Activated CD4-positive, alpha-beta memory T cell treated with anti-CD3 and anti-CD28 coated beads for 36 hours (primary cell): ENCODE measurements at regions not wholly inside any gene's neighbourhood (a gene's known extent, or its start where the extent isn't known, plus 50 kb on each side); places are given as distances from the start of the nearest gene placed in this dataset.

Experiments
- CTCF ChIA-PET: fragments of 350-600 bp; sonication (Branson Sonifier 250); formaldehyde crosslinking; loops from one replicate; lab custom pipeline; 2021; ENCODE audit warnings: antibody characterized with exemption, inconsistent platforms; lab: Charles Lee
- POLR2A ChIA-PET: fragments of 350-600 bp; sonication (Branson Sonifier 250); formaldehyde crosslinking; loops from one replicate; lab custom pipeline; 2021; ENCODE audit warnings: antibody characterized with exemption; lab: Charles Lee
- DNase-seq: peaks from one replicate; pipeline ENCODE4 v3.0.0-alpha.2; 2020
- H3K27ac Mint-ChIP-seq: one replicate; pipeline ENCODE4 v1.8.0; 2021; ENCODE audit warnings: mixed read lengths
- H3K27me3 Mint-ChIP-seq: one replicate; pipeline ENCODE4 v1.8.0; 2021; ENCODE audit warnings: mixed read lengths
- H3K36me3 Mint-ChIP-seq: one replicate; pipeline ENCODE4 v1.8.0; 2021; ENCODE audit warnings: mixed read lengths
- H3K4me1 Mint-ChIP-seq: one replicate; pipeline ENCODE4 v1.8.0; 2021; ENCODE audit warnings: low read depth, mixed read lengths
- H3K4me3 Mint-ChIP-seq: one replicate; pipeline ENCODE4 v1.8.0; 2021; ENCODE audit warnings: mild to moderate bottlenecking, mixed read lengths
- H3K9me3 Mint-ChIP-seq: one replicate; pipeline ENCODE4 v1.8.0; 2021; ENCODE audit warnings: mixed read lengths
- intact Hi-C: fragments of 100-400 bp; cut with micrococcal nuclease; formaldehyde crosslinking; loops from one replicate; pipeline ENCODE4 v1.15.1; 2023

DNA sequence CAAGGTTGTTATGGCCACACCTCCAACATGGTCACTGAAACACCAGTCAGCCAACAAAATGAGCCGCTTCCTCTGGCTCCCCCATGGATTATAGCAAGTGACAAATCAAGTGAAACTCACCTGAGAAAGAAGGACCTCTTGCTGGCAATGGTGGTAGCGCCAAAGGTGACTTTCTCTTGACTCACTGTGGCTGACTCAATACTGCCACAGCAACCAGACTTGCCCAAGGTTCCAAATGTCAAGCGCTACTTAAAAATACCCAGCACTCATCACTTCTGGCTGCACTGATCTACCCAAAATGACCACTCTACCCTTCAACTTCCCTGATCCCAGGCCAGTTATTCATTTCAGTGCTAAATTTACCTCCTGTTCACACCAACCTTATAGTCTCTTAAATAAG, 495.5 kb downstream of the FOXO1 start:
- ChIA-PET CTCF (interaction anchor here (0.7 kb wide), 1 partner anchor 85 kb away, joined by 4 read pairs; no protein-coding TSS in a partner anchor), POLR2A (interaction anchor here (0.6 kb wide), 2 partner anchors 61 to 435 kb away, joined by 3 read pairs; no protein-coding TSS in a partner anchor)
- H3K9me3 Mint-ChIP-seq, result no peaks in the 10 kb centered on the region
- DNase-seq, result peak; percentile 79
- H3K36me3 Mint-ChIP-seq, result no peaks in the 10 kb centered on the region
- H3K4me1 Mint-ChIP-seq, result peaks cover 21% of the 10 kb centered on the region
- intact Hi-C loops, result loop anchor here (1.0 to 5.0 kb wide), 3 partner anchors 22 to 104 kb away; no protein-coding TSS in a partner anchor
- H3K27me3 Mint-ChIP-seq, result no peaks in the 10 kb centered on the region
- peak overlapping the region; percentile 62 for H3K27ac Mint-ChIP-seq
- H3K4me3 Mint-ChIP-seq, result no peak overlapping the region

DNA sequence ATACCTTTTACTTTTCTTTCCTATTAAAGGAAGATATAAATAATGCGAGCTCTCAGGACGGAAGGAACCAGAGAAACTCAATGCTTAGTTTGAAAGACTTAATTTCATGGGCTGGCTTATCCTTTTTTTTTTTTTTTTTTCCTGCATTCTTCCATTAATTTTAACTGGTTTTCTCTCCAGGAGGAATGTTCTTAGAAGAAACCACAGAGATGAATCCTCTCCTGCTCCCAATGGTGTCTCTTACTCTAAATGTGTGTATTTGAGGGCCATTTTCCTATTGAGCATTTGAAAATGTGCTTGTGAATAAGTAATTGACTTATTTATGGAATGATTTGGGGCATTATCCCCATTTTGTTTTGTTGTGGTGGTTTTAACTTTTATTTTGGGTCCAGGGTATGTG, 494.9 kb downstream of the FOXO1 start:
- no peaks in the 10 kb centered on the region for H3K27me3 Mint-ChIP-seq
- CTCF ChIA-PET, result interaction anchor here (0.7 kb wide), 1 partner anchor 86 kb away, joined by 4 read pairs; no protein-coding TSS in a partner anchor
- H3K4me3 Mint-ChIP-seq, result no peak overlapping the region
- H3K4me1 Mint-ChIP-seq, result peaks cover 23% of the 10 kb centered on the region
- H3K36me3 Mint-ChIP-seq, result no peaks in the 10 kb centered on the region
- H3K27ac Mint-ChIP-seq, result peak overlapping the region; percentile 9
- no peak for DNase-seq
- POLR2A ChIA-PET, result interaction anchor here (0.6 kb wide), 2 partner anchors 61 to 434 kb away, joined by 3 read pairs; no protein-coding TSS in a partner anchor
- intact Hi-C loops, result loop anchor here (1.0 to 5.0 kb wide), 3 partner anchors 23 to 104 kb away; no protein-coding TSS in a partner anchor
- H3K9me3 Mint-ChIP-seq, result no peaks in the 10 kb centered on the region

DNA sequence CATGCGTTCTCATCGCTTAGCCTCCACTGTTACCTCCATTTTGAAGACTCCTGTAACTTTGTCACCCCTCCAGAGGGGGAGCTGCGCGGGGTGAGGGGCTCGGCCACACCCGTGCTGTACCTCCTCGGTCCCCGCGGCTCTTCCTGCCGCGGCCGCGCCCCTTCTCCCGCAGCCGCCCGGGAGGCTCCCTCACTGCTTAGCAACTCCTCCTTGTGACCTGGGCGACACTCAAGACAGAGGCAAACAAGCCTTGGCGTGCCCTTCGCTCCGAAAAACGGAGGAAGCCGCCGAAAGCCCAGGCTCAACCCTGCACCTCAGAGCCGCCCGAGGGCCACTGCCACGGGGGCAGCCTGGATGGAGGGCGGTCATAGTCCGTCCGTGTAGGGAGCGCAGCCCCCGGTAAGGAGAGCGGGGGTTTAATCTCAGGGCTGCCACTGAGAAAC, 494.3 kb downstream of the FOXO1 start:
- POLR2A ChIA-PET, result no interaction called here
- Mint-ChIP-seq H3K4me3 (no peak overlapping the region), H3K9me3 (no peaks in the 10 kb centered on the region), H3K4me1 (peaks cover 23% of the 10 kb centered on the region), H3K36me3 (no peaks in the 10 kb centered on the region), H3K27me3 (no peaks in the 10 kb centered on the region), H3K27ac (no peak overlapping the region)
- no peak for DNase-seq
- intact Hi-C loops, result loop anchor here (5.0 kb wide), 1 partner anchor 105 kb away; no protein-coding TSS in a partner anchor
- CTCF ChIA-PET, result no interaction called here

DNA sequence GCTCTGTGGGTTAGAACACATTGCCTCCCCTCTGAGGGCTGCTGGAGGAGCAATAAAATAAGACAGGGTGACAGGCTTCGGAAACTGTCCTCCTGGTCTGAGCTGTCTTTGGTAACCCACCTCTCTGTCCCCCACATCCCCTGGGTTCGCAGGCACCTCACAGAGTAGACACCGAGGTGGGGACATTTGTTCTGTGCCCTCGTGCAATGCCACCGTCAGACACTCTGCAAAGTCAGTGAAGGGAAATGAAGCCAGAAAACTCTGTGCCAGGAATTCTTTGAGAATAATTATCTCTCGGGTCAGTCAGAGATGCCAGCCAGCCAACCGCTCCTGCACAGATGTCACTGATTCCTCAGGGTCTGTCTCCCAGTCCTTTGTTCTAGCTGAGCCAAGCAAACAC, 493.6 kb downstream of the FOXO1 start:
- Mint-ChIP-seq H3K4me3 (no peak overlapping the region), H3K9me3 (no peaks in the 10 kb centered on the region), H3K27me3 (no peaks in the 10 kb centered on the region), H3K4me1 (peaks cover 23% of the 10 kb centered on the region), H3K27ac (no peak overlapping the region), H3K36me3 (no peaks in the 10 kb centered on the region)
- POLR2A ChIA-PET, result no interaction called here
- CTCF ChIA-PET, result no interaction called here
- intact Hi-C loops, result loop anchor here (5.0 kb wide), 1 partner anchor 106 kb away; no protein-coding TSS in a partner anchor
- DNase-seq, result no peak

DNA sequence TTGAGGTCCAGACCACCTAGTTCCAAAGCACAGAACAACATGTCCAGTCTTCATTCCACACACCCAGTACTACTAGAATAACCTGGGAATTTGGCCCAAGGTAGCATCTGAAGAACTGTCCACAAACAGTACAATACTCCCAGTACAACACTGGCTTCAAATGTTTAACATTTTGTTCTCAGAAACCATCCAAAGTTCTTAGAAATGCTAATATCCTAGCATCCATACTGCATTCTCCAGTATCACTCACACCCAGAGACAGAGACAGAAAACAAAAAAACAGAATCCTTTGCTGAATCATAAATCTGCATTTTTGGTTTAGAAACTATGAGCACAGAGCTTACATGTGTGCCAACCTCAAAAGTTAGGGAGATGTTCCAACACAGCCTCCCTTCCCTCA, 490.8 kb downstream of the FOXO1 start:
- Mint-ChIP-seq H3K27ac (no peak overlapping the region), H3K9me3 (no peaks in the 10 kb centered on the region), H3K36me3 (no peaks in the 10 kb centered on the region), H3K4me1 (peaks cover 26% of the 10 kb centered on the region), H3K27me3 (no peaks in the 10 kb centered on the region), H3K4me3 (no peak overlapping the region)
- ChIA-PET POLR2A (no interaction called here), CTCF (interaction anchor here (1.3 kb wide), 1 partner anchor 106 kb away, joined by 3 read pairs; no protein-coding TSS in a partner anchor)
- DNase-seq, result no peak
- intact Hi-C loops, result no loop called here

DNA sequence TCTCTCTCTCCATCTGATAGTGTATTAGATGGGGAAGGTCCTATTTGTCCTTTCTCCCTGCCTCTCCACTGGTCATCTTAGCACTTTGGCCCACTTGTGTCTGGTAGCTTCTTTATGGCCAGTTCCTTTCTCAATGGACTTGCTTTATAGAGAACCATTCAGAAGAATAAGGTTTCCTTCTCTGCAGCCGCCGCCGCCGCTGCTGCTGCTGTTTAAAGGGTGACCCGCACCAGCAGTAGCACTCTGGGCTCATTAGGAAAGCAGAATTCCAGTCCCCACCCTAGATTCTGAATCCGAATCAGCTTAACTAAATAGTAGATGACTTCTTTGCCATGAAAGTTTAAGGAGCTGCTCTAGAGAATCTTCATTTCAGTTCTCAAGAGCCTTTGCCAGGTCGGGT, 490.2 kb downstream of the FOXO1 start:
- Mint-ChIP-seq H3K4me1 (peaks cover 20% of the 10 kb centered on the region), H3K27me3 (no peaks in the 10 kb centered on the region)

DNA sequence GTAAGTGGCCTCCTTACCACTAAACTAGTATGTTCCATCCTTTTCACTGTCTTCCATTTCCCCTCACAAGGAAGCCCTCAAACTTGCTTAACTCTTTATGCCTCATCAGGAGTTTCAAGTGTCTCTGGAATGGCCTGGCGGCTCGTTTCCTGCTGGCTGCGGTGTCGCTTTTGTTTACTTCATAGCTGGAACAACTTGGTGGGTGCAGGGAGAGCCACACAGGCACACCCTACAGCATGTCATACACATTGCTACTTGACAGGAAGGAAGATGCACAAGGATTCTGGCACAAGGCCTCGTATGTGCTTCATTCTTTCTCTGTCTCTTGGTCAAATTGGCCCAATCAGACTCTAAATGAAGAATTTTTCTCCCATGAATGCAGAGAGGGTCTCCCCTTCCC, 488.3 kb downstream of the FOXO1 start:
- no peaks in the 10 kb centered on the region for H3K27me3 Mint-ChIP-seq
- ChIA-PET CTCF (no interaction called here), POLR2A (no interaction called here)

More for the DNA sequence above, 490.2 kb downstream of the FOXO1 start:
- H3K36me3 Mint-ChIP-seq, result no peaks in the 10 kb centered on the region
- no peak for DNase-seq
- no peaks in the 10 kb centered on the region for H3K9me3 Mint-ChIP-seq
- intact Hi-C loops, result no loop called here
- H3K4me3 Mint-ChIP-seq, result no peak overlapping the region
- POLR2A ChIA-PET, result interaction anchor here (1.2 kb wide), 1 partner anchor 12 kb away, joined by 4 read pairs; no protein-coding TSS in a partner anchor
- CTCF ChIA-PET, result interaction anchor here (1.3 kb wide), 1 partner anchor 107 kb away, joined by 3 read pairs; no protein-coding TSS in a partner anchor
- H3K27ac Mint-ChIP-seq, result no peak overlapping the region

DNA sequence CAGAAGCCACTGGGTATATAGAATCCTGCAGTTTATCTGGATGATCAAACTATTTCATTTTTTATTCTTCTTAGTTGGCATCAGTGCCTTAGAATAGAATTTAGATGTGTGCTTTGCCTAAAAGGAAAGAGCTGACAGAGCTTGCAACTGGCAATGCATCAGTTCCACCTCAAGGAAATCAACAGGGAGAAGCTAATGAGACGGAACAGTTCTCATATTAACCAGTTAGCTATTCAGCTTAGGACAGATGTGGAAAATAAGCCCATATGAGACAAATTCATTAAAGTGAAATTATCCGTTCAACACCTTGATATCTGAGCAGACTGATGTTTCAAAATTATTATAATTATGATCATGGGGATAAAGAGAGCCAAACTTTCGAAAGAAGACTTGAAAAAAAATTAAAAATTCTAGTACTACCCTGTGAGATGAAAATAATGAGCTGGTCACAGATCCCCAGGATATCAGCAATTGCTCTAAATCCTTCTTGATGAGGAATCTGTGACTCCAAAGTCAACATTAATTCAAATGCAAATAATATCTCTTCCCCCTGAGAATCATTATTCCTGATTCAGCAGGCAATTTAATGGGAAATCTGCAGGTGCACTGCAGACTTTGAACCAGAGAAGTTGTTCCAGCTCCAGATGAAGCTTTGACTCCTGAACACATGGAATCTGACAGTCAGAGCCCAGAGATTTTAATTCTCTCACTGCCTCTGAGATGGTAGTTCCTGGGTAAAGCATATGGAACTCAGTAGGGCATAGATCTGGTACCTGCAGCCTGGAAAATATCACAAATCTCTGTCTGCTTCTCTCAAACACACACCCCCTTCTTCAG, 486.8 kb downstream of the FOXO1 start:
- intact Hi-C loops, result no loop called here
- DNase-seq, result no peak
- H3K9me3 Mint-ChIP-seq, result no peaks in the 10 kb centered on the region
- H3K36me3 Mint-ChIP-seq, result no peaks in the 10 kb centered on the region
- H3K27ac Mint-ChIP-seq, result no peak overlapping the region
- no peak overlapping the region for H3K4me3 Mint-ChIP-seq
- POLR2A ChIA-PET, result interaction anchor here (0.6 kb wide), 1 partner anchor 84 kb away, joined by 3 read pairs; no protein-coding TSS in a partner anchor
- H3K4me1 Mint-ChIP-seq, result peaks cover 21% of the 10 kb centered on the region
- CTCF ChIA-PET, result interaction anchor here (0.8 to 1.5 kb wide), 2 partner anchors 21 to 61 kb away, joined by 3 read pairs; no protein-coding TSS in a partner anchor
- H3K27me3 Mint-ChIP-seq, result no peaks in the 10 kb centered on the region

More for the DNA sequence above, 488.3 kb downstream of the FOXO1 start:
- Mint-ChIP-seq H3K4me1 (peaks cover 14% of the 10 kb centered on the region), H3K36me3 (no peaks in the 10 kb centered on the region), H3K27ac (no peak overlapping the region), H3K4me3 (no peak overlapping the region), H3K9me3 (no peaks in the 10 kb centered on the region)
- DNase-seq, result no peak
- intact Hi-C loops, result no loop called here

DNA sequence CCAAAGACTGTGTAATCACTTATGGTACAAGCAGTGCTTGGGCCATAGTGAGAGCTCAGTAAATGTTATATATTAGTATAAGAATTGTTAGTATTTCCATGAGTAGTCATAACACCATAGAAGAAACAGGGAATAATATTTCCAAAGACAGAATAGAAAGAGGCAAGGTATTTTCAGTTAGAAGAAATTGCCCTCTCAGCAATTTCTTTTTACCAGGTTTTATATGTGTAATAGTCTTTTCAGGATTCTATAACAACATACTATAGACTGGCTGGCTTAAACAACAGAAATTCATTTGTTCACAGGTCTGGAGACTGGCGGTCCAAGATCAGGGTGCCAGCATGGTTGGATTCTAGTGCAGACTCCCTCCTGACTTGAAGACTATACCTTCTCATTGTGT, 485.7 kb downstream of the FOXO1 start:
- CTCF ChIA-PET, result interaction anchor here (1.5 to 2.3 kb wide), 2 partner anchors 20 to 111 kb away, joined by 3 to 6 read pairs; no protein-coding TSS in a partner anchor
- Mint-ChIP-seq H3K4me1 (peaks cover 28% of the 10 kb centered on the region), H3K27ac (no peak overlapping the region), H3K9me3 (no peaks in the 10 kb centered on the region), H3K27me3 (no peaks in the 10 kb centered on the region), H3K36me3 (no peaks in the 10 kb centered on the region), H3K4me3 (no peak overlapping the region)
- intact Hi-C loops, result no loop called here
- no peak for DNase-seq
- POLR2A ChIA-PET, result no interaction called here

DNA sequence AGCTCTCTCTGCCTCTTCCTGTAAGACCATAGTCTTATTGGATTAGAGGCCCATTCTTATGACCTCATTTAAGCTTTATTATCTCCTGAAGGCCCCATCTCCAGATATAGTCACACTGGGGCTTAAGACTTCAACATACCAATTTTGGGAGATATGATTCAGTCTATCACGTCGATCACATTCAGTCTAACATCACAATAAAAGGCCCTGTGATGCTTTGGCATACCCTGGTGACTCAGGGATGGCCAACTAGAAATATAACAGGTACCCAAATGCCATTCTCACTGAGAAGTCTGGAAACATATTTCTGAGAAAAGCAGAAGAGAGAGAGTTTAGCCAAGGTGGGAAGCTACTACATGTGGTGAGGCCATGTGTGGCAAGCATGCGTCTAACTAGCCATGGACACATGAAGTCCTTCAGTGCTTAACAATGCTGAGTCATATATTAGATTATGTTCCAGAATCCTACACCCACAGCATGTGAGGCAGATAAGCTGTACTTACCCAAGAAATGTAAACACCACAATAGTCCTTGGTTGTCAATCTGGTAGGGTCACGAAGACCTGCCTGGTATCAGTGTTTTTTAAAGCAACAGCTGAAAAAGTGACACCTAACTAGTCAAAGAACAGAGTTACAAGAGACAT, 485.1 kb downstream of the FOXO1 start:
- Mint-ChIP-seq H3K27me3 (no peaks in the 10 kb centered on the region), H3K4me3 (no peak overlapping the region), H3K9me3 (no peaks in the 10 kb centered on the region), H3K27ac (no peak overlapping the region), H3K4me1 (peaks cover 31% of the 10 kb centered on the region), H3K36me3 (no peaks in the 10 kb centered on the region)
- intact Hi-C loops, result no loop called here
- DNase-seq, result no peak
- ChIA-PET CTCF (interaction anchor here (1.5 to 2.3 kb wide), 2 partner anchors 19 to 112 kb away, joined by 3 to 6 read pairs; no protein-coding TSS in a partner anchor), POLR2A (no interaction called here)

DNA sequence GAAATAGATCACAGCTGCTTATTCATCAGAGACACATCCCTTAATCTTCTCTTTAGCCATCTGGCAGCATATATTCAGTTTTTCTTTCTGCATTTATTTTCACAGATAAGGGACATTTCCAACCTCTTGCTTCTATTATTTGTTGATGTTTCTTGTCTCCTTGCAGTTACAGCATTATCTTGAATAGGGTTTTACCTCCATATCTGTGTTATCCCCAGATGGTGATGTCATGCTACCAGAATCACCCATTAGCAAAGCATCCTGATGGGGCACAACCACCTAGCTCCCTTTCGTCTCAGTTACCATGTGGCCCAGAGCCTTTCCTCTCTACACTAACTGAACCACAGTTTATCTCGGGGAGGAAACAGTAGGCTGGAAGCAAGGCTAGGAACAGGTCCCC, 483.9 kb downstream of the FOXO1 start:
- peaks cover 43% of the 10 kb centered on the region for H3K4me1 Mint-ChIP-seq

More for the DNA sequence above, 483.9 kb downstream of the FOXO1 start:
- Mint-ChIP-seq H3K27me3 (no peaks in the 10 kb centered on the region), H3K27ac (no peak overlapping the region), H3K36me3 (no peaks in the 10 kb centered on the region), H3K9me3 (no peaks in the 10 kb centered on the region), H3K4me3 (no peak overlapping the region)
- POLR2A ChIA-PET, result no interaction called here
- CTCF ChIA-PET, result interaction anchor here (2.3 kb wide), 1 partner anchor 113 kb away, joined by 6 read pairs; no protein-coding TSS in a partner anchor
- intact Hi-C loops, result no loop called here
- DNase-seq, result no peak
